NB4 (cell line): ENCODE measurements at regions not wholly inside any gene's neighbourhood (a gene's known extent, or its start where the extent isn't known, plus 50 kb on each side); places are given as distances from the start of the nearest gene placed in this dataset.

Experiments
- POLR2A ChIP-seq: IDR thresholded peaks from 2 replicates; pipeline ENCODE4 v1.6.1; 2011; ENCODE audit warnings: mild to moderate bottlenecking; ENCODE audit not compliant: insufficient read length; ENCODE audit errors: extremely low read depth
- TF ChIP-seq, protein P1 (sequence below): IDR thresholded peaks from one replicate; pipeline ENCODE4 v1.5.1; 2012; ENCODE audit warnings: low read depth, low read length

DNA sequence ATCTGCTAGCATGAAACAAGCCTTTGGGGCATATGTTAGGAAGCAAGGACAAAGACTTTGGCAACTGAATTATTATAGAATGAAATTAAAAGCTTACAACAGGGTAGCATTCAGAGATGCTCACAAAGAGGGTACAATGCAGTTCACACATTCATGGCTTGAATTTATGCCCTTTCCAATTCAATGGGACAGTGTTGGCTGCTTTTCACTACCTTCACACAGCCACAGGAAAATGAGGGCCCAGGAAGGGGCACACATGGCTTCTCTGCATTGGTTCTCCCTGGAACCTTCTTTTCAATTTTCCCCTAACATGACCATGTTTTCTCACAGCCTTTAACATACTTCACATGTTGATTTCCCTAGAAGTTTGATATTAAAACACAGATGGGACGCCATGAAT, 978.1 kb downstream of the TMEM182 start:
- TF ChIP-seq, protein P1, sequence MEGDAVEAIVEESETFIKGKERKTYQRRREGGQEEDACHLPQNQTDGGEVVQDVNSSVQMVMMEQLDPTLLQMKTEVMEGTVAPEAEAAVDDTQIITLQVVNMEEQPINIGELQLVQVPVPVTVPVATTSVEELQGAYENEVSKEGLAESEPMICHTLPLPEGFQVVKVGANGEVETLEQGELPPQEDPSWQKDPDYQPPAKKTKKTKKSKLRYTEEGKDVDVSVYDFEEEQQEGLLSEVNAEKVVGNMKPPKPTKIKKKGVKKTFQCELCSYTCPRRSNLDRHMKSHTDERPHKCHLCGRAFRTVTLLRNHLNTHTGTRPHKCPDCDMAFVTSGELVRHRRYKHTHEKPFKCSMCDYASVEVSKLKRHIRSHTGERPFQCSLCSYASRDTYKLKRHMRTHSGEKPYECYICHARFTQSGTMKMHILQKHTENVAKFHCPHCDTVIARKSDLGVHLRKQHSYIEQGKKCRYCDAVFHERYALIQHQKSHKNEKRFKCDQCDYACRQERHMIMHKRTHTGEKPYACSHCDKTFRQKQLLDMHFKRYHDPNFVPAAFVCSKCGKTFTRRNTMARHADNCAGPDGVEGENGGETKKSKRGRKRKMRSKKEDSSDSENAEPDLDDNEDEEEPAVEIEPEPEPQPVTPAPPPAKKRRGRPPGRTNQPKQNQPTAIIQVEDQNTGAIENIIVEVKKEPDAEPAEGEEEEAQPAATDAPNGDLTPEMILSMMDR, result no peak
- TF ChIP-seq POLR2A, result no peak
